A172 (cell line): ENCODE measurements at regions not wholly inside any gene's neighbourhood (a gene's known extent, or its start where the extent isn't known, plus 50 kb on each side); places are given as distances from the start of the nearest gene placed in this dataset.
"Not testable (repeated sequence)": the region's sequence is repeated elsewhere in the genome, so short reads cannot be mapped to it uniquely, and the experiment has no call there.

Source experiments
- DNase-seq: peaks from one replicate; pipeline ENCODE4 v3.0.0-alpha.2; 2015; ENCODE audit warnings: low spot score

DNA sequence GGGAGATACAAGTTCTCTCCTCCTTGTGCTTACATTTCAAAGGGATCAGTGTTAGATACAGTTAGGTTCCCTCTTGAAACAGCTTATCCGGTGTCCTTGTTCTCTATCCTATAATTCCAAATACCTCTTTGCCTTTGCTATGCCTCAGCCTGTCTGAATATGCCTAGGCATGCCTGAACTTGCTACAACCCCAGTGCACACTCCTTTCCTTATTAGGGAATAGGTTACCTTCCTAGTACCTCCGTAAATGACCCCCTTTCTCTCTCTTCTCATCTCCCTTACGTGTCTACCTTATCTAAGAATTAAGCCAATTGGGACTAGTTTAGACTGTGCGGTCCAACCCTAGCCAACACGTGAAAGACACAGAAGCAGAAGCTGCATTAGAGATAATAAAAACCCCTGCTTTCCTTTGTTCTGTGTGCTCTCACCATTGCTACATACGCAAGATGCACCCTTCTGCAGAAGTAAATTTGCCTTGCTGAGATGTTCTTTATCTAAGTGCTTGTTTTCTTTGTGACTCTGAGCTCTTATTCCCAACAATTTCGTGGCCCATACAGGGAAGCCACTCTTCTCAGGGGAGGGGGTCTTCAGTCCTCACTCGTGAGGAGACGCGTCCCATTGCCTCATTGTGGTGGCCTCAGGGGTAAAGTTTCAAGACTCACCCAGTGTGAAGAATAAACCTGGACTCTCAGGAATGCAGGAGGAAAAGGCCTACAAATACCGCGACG is 802.1 kb downstream of the PLA2G4A start:
- no peak for DNase-seq

DNA sequence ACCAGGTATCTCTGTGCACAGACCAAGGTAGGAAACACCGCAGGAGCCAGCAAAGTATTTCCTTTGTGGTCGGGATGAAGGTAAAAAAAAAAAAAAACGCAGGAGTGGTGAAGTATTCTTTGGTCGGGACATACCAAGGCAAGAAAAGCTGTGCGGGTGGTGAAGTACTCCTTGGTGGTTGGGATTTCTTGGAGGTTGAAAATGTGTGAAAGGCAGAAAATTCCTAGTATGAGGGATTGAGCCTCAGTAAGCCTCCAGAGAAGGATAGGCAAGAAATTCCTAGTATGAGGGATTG is 802.6 kb downstream of the PLA2G4A start:
- DNase-seq, result no peak

DNA sequence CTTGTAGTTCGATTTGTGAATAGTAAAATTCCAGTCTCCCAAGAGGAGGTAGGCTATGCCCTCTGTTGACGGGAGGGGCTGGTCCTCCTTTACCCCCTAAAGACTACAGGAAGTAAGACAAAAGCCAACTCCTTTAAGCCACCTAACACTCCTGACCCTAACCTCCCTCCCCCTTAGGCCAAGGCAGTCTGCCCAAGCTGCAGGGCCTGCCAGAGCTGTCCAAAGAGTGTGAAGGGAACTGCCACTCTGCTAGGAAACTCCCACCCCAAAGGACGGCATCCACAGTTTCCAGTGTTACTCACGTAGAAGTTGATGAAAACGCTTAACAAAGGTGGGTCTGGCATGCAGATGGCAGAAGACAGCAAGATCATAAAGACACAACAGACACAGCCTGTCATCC is 803.2 kb downstream of the PLA2G4A start:
- DNase-seq, result no peak

DNA sequence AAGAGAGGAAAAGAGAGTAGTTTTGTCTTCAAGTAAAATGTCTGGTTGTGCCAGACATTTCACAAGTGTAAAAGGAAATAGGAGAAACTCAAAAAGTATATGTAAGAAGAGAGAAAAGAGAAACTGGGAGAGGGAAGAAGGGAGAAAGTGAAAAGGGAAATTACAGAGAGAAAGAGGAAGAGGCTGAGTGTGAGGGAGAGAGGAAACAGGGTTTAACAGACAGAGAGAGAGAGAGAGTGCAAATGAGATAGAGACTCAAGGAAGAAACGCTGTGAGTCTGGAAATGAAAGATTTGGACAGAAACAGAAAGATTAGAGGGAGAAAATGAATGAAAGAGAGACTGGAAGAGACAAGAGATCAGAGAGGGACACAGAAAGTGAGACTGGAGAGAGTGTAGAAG is 806.2 kb downstream of the PLA2G4A start:
- DNase-seq, result no peak

DNA sequence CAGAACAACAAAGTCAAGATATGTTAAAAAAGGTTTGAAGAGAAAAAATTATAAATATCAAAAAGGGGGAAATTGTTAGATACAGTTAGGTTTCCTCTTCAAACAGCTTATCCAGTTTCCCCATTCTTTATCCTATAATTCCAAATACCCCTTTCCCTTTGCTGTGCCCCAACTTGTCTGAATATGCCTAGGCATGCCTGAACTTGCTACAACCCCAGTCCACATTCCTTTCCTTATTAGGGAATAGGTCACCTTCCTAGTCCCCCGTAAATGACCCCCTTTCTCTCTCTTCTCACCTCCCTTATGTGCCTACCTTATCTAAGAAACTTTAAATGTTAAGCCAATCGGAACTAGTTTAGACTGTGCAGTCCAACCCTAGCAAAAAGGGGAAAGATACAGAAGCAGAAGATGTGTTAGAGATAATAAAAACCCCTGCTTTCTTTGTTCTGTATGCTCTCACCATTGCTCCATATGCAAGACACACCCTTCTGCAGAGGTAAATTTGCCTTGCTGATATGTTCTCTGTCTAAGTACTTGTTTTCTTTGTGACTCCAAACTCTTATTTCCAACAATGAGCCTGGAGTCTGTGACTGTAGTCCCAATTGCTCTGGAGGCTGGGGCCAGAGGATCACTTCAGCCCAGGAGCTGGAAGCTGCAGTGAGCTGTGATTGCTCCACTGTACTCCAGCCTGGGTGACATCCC is 810.1 kb downstream of the PLA2G4A start:
- DNase-seq, result no peak

DNA sequence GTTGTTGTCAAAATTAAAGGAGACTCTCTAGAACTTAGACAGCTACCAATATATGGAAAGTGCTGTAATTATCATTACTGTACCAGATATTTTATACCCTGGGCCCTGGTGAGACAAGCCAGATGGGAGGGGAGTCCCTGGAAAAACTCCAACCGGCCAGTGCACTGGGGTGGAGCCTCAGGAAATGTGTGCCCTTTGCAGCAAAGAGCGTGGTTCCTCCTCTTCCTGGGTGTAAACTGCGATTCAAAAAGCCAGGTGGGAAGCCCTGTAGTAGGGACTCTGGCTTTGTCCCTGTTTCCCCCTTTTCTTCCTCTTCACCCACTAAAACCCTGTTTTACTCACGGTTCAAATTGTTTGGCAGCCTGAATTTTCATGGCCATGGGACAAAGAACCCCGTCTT is 812.3 kb downstream of the PLA2G4A start:
- peak; percentile 27 for DNase-seq

DNA sequence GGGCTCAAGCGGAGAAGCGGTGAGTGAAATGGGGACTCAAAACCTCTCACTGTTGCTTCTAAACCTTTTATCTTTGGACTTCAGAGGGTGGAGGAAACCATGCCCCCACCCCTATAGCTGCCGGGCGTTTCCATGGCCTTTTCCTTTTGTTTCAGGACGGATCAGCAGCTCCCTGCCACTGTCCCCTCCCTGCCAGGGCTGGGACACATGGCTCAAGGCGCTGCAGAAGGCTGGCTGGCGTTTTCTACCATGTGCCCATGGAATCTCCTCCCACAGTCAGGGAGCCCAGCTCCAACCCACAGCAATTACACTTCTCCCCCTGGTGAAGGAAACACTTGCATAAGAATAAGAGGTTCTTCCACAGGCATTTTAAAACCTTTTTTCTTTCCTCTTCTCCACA is 812.7 kb downstream of the PLA2G4A start:
- peak; percentile 38 for DNase-seq

DNA sequence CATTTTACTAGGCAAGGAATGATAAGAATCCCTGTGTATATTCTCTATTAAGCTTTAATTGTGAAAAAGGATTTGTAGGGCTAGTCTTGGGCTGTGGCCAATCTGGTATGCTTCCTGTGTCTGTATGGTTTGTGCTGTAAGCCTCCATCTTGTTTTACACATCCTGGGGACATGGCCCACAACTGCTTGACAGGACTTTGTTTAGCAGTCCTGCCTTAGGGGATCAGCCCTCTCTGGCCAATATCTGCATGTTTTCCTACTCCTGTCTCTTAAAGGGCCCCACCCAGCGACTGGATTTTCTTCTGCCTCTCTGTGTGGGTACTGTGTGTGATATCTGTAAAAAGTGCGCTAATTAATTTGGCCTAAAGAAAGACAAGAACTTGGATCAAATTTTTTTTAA is 813.2 kb downstream of the PLA2G4A start:
- DNase-seq, result no peak

DNA sequence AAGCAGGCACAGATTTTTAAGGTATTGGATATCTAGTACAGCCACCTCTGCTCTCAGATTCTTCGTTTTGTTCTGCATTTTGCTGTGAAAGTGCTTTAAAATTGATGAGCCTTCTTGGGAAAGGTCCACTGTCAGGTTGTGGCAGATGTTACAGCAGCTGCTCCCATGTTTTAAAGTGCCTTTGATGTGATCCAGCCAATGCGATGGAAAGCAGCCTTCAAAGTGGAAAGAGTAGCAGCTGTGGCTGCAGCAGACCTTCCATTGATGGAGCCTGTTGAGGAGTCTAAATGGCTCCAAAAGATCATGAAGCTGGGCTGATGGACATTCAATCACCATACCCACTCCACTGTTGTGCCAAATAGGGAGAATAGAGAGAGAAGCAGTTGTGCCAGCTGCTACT is 816.9 kb downstream of the PLA2G4A start:
- DNase-seq, result no peak

DNA sequence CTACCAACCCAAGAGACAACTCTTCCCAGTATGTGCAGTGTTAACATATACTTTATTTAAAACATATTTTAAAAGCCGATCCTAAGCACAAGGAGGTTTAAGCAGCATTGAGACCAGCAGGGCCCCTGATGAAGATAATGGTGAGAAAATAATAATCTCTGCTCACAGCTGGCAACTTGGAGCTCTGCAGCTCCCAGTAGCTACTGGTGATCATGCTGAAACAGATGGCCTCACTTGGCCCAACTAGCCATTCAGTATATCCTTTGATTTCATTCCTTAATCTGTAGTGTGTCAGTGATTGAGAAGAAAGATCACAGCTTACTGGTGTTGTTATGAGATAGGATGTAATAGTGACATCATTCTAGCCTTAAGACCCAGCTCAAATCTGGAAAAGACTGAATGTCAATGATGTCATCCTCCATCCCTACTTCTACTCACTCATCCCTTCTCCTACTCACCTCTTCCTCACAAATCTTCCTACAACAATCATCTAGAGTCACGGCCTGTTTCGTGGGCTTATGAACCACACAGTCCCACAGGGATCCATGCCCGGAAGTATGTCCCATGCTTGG is 817.9 kb downstream of the PLA2G4A start:
- DNase-seq, result no peak

DNA sequence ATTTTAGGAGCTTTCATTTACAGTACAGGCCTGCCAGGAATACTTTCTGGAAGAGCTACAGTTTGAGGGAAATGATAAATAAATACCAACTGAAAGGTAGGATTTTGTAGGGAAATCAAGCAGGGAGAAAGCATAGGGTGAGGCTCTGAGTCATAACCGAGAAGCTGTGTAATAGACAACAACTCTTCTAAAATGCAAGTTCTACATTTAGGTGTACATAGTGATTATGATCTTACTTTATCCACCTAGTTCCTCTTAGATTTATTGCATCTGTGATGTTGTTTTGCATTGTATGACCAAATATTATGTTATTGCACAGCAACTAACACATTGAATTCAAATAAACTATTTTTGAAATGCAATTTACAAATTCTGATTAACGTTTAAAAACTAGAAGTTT is 819.3 kb downstream of the PLA2G4A start:
- DNase-seq, result peak; percentile 26

DNA sequence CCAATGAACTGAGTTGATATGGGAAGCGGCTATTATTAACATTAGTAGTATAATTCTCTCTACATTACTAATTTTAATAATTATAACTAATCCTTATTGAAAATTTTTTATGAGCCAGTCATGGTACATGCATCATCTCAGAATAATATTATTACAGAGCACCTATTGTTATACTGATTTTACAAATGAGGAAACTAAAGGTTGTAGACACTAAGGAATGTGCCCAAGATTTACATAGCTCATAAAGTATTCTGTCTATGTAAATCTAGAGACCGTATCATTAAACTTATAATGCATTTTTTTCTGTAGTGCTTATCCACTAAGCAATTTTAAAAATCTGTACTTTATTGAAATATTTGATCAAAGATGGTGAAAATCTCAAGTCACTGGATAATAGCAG is 825.9 kb downstream of the PLA2G4A start:
- DNase-seq, result no peak

DNA sequence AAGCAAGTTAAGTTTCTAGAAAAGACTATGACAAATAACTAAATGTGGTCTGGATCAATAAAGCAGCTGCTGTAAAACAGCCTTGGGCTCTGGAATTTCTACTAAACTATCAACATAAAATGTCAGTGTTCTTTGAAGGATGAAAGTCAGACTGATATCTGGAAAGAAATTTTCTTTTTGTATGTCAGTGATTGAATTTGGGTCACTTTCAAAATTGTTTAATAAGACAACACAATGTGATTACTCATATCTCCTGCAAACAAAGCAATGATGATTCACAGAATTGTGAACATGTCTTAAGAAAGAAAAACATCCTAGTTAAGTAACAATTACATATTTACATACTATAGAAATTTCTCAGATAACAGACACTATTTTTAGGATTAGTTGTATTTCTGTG is 826.4 kb downstream of the PLA2G4A start:
- DNase-seq, result peak; percentile 23

DNA sequence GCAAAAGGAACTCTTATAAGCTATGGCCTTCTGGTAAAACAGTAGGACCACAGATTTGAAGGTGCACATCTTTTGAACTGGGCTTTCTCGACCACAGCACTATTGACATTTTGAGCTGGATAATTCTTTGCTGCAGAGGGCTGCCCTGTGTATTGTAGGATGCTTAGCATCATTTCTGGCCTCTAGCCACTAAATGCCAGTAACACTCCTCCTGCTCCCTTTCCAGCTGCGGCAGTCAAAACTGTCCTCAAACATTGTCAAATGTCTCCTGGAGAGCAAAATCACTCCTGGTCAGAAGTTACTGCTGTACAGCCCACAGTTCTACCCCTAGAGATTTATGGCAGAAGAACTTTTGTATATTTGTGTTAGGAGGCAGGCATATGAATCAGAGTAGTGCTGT is 836.7 kb downstream of the PLA2G4A start:
- no peak for DNase-seq

DNA sequence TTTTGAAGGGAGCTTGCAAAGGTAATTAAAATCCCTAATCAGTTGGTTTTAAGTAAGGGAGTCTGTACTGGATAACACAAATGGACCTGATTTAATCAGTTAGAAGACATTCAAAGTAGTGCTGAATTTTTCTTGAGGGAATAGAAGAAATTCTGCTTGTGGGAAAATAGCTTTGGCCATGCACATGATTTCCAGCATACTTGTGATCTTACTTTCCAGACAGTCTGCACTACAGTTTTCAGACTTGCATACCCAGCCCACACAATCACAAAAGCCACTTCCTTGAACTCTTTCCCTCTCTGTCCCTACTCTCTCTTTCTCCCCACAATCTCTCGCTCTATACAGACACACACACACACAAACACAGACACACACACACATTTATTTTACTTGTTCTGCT is 852.1 kb downstream of the PLA2G4A start:
- DNase-seq, result no peak

DNA sequence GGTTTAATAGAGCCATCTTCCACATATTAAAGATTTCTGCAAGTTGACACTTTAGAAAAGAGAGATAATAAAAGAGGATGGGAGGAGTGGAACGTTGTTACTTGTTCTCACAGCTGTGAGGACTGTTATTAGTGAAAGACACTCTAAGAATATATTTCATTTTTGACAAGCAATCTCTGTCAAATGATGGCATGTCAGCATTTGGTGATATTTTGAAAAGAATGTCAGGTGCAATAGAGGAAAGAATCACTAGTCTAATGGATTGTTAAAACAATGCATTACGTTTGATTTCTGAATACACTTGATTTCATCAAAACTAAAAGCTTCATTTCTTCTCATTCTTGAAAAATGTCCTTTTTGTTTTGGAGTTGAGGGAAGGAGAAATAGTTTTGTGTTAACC is 853.4 kb downstream of the PLA2G4A start:
- no peak for DNase-seq

DNA sequence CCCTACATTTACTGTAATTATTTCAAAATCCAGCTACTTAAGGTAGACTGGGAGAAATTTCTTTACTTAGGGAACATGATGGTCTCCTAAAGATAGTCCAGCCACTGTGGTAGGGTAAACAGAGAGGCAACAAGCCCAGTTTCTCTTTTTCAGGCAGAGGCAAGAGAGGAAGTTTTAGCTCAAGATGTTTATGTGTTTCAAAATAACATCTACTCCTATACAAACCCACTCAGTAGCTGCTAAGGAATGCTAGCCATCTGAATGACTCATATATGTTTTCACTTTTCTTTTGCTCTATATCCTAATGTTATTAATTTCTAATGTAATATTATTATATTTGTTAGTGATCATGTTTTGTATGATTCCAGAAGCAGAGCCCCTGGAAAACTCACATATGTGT is 856.6 kb downstream of the PLA2G4A start:
- DNase-seq, result peak; percentile 45

DNA sequence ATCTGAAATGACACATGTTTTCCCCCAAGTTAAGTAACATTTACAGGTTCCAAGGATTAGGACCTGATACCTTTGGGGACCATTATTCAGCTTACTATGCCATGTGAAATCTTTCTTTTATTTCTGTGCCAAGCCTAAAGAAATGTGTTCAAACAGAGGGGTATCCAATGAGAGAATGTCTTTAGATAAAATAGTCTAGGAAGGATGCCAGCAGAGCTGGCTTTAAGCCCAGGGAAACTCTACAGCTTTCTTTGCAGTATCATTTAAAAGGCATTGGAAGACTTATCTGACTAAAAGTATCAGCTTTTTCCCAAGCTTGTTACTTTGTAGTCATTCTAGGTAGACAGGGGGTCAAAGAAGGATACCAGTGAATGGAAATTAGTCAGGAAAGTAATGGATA is 860.4 kb downstream of the PLA2G4A start:
- DNase-seq, result peak; percentile 63

DNA sequence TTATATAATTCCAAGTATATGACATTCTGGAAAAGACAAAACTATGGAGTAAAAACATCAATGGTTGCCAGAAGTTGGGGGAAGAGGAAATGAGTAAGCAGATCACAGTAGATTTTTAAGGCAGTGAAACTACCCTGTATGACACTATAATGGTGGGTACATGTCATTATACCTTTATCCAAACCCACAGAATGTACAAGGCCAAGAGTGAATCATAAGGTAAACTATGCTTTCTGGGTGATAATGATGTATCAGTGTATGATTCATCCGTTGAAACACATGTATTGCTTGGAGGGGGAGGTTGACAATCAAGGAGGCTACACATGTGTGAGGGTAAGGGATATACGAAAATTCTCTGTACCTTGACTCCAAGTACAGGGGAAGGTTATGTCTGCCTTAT is 862.7 kb downstream of the PLA2G4A start:
- peak; percentile 96 for DNase-seq

DNA sequence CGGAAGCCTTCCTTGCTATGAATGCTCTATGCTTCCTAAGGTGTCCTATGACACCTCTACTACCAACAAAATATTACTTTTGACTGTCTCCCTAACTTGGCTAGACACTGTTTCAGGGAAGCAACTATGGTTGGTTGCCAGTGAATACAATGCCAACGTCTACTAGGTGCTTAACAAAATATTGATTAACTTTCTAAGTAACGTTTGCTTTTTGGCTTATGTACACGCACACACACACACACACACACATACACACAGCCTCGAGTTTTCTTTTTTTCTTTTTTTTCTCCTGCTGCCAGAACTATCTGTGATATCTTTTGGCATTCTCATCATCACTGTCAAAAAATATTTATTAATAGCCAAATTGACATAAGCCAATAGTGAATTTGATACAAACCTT is 864.0 kb downstream of the PLA2G4A start:
- DNase-seq, result no peak

DNA sequence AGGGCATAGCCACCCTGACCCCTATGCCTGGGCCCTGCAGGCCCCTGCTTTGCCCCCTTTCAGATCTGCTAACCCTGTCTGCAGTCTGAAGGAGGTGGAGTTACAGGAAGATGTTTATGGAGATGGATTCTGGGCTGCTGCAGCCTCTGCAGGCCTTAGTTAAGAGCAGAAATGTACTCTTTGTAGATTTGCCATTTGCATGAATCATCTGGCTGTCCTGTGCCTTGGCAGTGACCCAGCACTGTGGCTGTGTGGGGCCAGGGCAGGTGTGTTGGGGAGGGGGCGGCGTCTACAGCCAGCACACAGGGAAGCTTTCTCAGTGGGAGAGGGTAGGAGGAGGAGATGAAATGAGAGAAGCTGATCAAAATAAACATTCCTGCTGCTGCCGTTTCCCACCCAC is 867.3 kb downstream of the PLA2G4A start:
- peak; percentile 40 for DNase-seq

DNA sequence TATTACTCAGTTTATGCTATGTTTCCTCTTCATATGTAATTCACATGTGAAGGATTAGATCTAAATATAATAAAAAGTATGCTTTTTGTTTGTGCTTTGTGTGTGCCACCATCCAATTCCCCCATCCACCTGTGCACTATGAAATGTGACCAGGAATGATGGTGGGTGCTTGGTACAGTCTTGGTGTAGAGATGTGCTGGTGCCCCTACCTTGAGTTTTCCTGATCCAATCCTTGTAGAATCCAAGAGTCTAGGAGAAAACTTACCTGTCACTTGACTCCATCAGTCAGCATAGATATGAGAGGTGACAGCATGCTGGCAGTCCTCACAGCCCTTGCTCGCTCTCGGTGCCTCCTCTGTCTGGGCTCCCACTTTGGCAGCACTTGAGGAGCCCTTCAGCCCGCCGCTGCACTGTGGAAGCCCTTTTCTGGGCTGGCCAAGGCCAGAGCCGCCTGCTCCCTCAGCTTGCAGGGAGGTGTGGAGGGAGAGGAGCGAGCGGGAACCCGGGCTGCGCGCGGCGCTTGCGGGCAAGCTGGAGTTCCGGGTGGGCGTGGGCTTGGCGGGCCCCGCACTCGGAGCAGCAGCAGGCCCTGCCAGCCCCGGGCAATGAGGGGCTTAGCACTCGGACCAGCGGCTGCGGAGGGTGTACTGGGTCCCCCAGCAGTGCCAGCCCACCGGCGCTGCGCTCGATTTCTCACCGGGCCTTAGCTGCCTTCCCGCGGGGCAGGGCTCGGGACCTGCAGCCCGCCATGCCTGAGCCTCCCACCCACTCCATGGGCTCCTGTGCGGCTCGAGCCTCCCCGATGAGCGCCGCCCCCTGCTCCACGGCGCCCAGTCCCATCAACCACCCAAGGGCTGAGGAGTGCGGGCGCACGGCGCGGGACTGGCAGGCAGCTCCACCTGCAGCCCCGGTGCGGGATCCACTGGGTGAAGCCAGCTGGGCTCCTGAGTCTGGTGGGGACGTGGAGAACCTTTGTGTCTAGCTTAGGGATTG is 874.7 kb downstream of the PLA2G4A start:
- not testable (repeated sequence) for DNase-seq
